ENCODE measurements at regions not wholly inside any gene's neighbourhood (a gene's known extent, or its start where the extent isn't known, plus 50 kb on each side); places are given as distances from the start of the nearest gene placed in this dataset.

GRCh38 chr5:174419540-174420132 is 304.7 kb upstream of the MSX2 start:
- H3K27me3 ChIP-seq = peaks cover 0 to 77% (median 0%) of the 10 kb centered on the region in 4 donors
- no peak overlapping the region for H3K27ac ChIP-seq
- WGBS, 2 donors = 19 to 29% methylated on average over 10 to 14 of the region's 17 CpGs
- DNase-seq = peak; percentile 8
- no peaks in the 10 kb centered on the region for H3K36me3 ChIP-seq
- intact Hi-C loops (cut with DNase I) = loop anchor here (5.0 kb wide), 2 partner anchors 313 to 373 kb away; no protein-coding TSS in a partner anchor
- H3K4me3 ChIP-seq = peak overlapping the region in 1 of 4 donors; percentile 44
- TF ChIP-seq CTCF (IDR thresholded peaks at IDR 0.05) (peak; percentile 68 to 93 (median 89)), POLR2A (IDR thresholded peaks at IDR 0.05) (no peak)
- H3K9me3 ChIP-seq = no peaks in the 10 kb centered on the region
- peaks cover 3 to 16% (median 3%) of the 10 kb centered on the region in 3 donors for H3K4me1 ChIP-seq

GRCh38 chr5:174420651-174421407 is 303.6 kb upstream of the MSX2 start:
- peaks cover 6 to 28% (median 7%) of the 10 kb centered on the region in 3 donors for H3K4me1 ChIP-seq
- no peaks in the 10 kb centered on the region for H3K36me3 ChIP-seq
- no peak overlapping the region for H3K4me3 ChIP-seq
- no peak for DNase-seq
- H3K9me3 ChIP-seq = no peaks in the 10 kb centered on the region
- H3K27ac ChIP-seq = no peak overlapping the region
- intact Hi-C loops (cut with DNase I) = loop anchor here (5.0 kb wide), 2 partner anchors 311 to 371 kb away; no protein-coding TSS in a partner anchor
- TF ChIP-seq CTCF (IDR thresholded peaks at IDR 0.05) (no peak), POLR2A (IDR thresholded peaks at IDR 0.05) (no peak)
- WGBS, 2 donors = 28 to 36% methylated on average over 1 of the region's 1 CpG
- H3K27me3 ChIP-seq = peaks cover 0 to 73% (median 0%) of the 10 kb centered on the region in 4 donors

GRCh38 chr5:174421408-174421805 is 303.0 kb upstream of the MSX2 start:
- no peak overlapping the region for H3K27ac ChIP-seq
- H3K4me3 ChIP-seq = no peak overlapping the region
- TF ChIP-seq CTCF (IDR thresholded peaks at IDR 0.05) = no peak
- no peak for TF ChIP-seq POLR2A (IDR thresholded peaks at IDR 0.05)
- no peaks in the 10 kb centered on the region for H3K9me3 ChIP-seq
- H3K27me3 ChIP-seq = peaks cover 0 to 70% (median 0%) of the 10 kb centered on the region in 4 donors
- intact Hi-C loops (cut with DNase I) = loop anchor here (5.0 kb wide), 2 partner anchors 311 to 371 kb away; no protein-coding TSS in a partner anchor
- H3K4me1 ChIP-seq = peaks cover 6 to 34% (median 10%) of the 10 kb centered on the region in 3 donors
- WGBS, 2 donors = 63 to 74% methylated on average over 7 of the region's 7 CpGs
- H3K36me3 ChIP-seq = no peaks in the 10 kb centered on the region
- no peak for DNase-seq

GRCh38 chr5:174423558-174423957 is 300.8 kb upstream of the MSX2 start:
- Histone ChIP-seq H3K27ac (no peak overlapping the region), H3K4me3 (no peak overlapping the region), H3K9me3 (no peaks in the 10 kb centered on the region), H3K4me1 (peaks cover 6 to 47% (median 14%) of the 10 kb centered on the region in 3 donors), H3K36me3 (no peaks in the 10 kb centered on the region), H3K27me3 (peaks cover 0 to 65% (median 0%) of the 10 kb centered on the region in 4 donors)
- no peak for TF ChIP-seq CTCF (IDR thresholded peaks at IDR 0.05)
- TF ChIP-seq POLR2A (IDR thresholded peaks at IDR 0.05) = no peak
- WGBS, 2 donors = 93 to 96% methylated on average over 3 to 8 of the region's 11 CpGs
- intact Hi-C loops (cut with DNase I) = loop anchor here (5.0 kb wide), 2 partner anchors 309 to 369 kb away; no protein-coding TSS in a partner anchor
- no peak for DNase-seq
